Activated CD4-positive, alpha-beta T cell treated with anti-CD3 and anti-CD28 coated beads, Interleukin-2, amount 50 U/mL, for 16 hours (primary cell): ENCODE measurements at regions not wholly inside any gene's neighbourhood (a gene's known extent, or its start where the extent isn't known, plus 50 kb on each side); places are given as distances from the start of the nearest gene placed in this dataset.
A peak's percentile ranks its signal among the peaks of the same experiment; 100 is the strongest.
"Not testable (repeated sequence)": the region's sequence is repeated elsewhere in the genome, so short reads cannot be mapped to it uniquely, and the experiment has no call there.

Source experiments
- DNase-seq: peaks from one replicate; pipeline ENCODE4 v3.0.0-alpha.2; 2020

DNA sequence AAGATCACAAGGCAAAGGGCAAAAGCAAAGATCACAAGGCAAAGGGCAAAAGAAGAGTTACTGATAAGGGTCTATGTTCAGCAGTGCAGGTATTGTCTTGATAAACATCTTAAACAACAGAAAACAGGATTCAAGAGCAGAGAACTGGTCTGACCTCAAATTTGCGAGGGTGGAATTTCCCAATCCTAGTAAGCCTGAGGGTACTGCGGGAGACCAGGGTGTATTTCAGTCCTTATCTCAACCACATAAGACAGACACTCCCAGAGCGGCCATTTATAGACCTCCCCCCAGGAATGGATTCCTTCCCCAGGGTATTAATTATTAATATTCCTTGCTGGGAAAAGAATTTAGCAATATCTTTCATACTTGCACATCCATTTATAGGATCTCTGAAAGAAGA lies 575.3 kb upstream of the MAN1A1 start:
- not testable (repeated sequence) for DNase-seq

- DNase-seq, result no peak
These were observed 573.3 kb upstream of the MAN1A1 start for GRCh38 chr6:119922814-119923213.

GRCh38 chr6:119921491-119922010 lies 572.0 kb upstream of the MAN1A1 start:
- no peak for DNase-seq

GRCh38 chr6:119917186-119917585 lies 567.6 kb upstream of the MAN1A1 start:
- no peak for DNase-seq

DNA sequence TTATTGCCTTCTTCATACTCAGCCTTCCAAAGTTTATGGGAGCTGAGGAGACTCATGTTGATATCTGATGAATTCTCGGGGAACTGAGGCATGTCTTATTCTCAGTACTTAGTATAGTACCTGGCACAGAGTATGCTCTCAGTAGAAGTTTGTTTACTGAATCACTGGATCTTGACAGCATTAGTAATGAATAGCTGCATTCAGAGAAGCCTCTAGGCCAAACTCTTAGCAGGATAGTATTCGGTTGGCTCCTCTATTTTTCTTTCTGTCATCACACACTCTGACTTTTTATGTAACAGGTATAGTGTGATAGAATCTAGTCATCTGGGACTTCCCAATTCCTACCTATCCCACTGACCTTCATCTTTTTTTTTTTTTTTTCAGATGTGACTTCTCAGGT lies 566.4 kb upstream of the MAN1A1 start:
- no peak for DNase-seq

DNA sequence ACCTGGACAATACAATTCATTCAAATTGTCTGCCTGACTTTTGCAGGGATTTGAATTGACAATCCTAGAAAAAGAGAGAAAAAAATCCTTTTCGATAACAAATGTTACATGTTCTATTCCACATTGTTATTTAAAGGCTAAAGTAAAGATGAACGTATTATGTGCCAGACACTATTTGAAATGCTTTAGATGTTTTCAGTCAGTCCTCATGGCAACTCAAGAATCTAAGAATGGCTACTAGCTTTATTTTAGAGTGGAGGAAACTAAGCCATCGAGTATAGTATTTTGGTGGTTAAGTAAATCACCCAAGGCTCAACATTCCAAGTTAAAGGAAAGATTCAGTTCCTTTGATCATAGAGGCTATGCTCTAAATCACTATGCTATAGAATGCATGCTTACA lies 558.6 kb upstream of the MAN1A1 start:
- no peak for DNase-seq

DNA sequence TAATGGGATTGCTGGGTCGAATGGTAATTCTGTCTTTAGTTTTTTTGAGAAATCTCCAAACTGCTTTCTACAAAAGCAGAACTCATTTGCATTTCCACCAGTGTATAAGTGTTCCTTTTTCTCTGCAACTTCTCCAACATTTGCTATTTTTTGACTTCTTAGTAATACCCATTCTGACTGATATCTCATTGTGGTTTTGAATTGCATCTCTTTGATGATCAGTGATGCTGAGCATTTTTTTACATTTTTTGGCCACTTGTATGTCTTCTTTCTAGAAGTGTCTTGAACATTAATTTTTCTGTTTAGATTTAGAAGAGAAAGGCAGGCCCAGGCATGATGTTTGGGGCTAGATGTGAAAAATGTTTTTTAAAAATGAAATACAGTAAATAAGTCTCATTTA lies 553.1 kb upstream of the MAN1A1 start:
- no peak for DNase-seq

DNA sequence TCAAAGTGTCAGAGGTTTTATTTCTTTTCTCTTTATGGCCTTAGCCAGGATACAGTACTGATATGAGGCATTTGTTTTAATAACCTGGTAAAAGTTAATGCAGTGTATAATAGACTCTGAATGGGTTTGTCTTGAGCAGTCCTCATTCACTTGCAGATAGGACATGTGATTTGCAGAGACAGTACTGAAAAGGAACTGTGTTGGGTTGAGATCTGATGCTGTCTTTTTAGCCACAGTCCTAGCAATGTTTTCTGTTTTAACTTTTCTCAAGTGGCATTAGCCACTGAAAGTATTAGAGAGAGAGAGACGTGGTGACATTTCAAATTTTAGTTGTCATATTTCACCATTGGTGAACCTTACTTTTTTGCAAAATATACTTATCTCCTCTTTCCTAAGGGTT lies 547.2 kb upstream of the MAN1A1 start:
- DNase-seq, result no peak

- no peak for DNase-seq
These were observed 546.1 kb upstream of the MAN1A1 start for GRCh38 chr6:119895626-119896025.

DNA sequence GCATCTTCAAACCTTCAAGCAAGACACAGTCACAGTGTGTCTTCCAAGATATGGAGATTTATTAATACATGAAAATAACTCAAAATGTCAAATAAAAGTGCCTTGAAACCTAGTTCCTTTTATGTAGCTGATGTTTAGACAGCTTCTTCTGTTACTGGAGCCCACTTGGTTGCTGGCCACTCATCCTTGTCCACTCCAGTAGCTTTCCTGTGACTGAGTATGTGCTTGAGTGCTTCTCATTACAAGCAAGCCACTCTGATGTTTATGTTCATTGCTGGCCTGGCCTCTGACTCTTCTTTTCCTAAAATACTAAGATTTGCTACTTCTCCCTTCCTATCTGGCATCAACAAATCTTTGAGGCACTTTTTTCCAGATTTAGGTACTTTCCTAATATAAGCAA lies 545.2 kb upstream of the MAN1A1 start:
- no peak for DNase-seq

- DNase-seq, result no peak
These were observed 542.1 kb upstream of the MAN1A1 start for GRCh38 chr6:119891644-119892043.

DNA sequence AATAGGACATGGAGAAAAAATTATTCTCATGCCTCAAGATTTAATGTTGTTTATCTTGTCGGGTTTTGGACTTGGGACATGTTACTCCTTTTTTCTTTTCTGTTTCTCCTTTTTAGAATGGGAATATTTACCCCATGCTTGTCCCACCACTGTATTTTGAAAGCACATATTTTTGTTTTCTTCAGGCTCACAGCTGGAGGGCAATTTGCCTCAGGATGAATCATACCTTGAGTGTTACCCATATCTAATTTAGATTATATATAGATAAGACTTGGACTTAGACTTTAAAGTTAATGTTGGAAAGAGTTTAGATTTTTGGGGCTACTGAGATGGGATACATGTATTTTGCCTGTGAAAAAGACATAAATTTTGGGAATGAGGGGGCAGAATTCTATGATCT lies 541.6 kb upstream of the MAN1A1 start:
- no peak for DNase-seq

- DNase-seq, result no peak
These were observed 540.9 kb upstream of the MAN1A1 start for GRCh38 chr6:119890470-119890869.

GRCh38 chr6:119887666-119888065 lies 538.1 kb upstream of the MAN1A1 start:
- no peak for DNase-seq

DNA sequence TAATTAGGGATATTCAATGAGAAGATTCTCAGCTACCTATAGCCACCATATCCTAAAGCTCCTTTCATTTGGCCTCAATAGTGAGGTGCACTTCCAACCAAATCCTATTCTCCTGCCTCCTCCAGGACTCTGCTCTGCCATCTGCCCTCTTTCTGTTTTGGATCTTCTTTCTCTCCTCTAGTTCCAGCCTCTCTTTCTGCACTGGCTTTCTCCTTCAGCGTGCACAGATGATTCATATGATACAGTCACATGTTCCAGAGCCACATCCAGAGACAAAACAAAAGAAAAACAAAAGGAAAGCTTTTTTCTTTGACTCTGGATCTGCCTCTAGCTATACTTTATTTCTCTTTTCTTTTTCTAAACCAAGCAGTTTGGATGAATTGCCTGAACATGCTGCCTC lies 531.9 kb upstream of the MAN1A1 start:
- DNase-seq, result no peak

DNA sequence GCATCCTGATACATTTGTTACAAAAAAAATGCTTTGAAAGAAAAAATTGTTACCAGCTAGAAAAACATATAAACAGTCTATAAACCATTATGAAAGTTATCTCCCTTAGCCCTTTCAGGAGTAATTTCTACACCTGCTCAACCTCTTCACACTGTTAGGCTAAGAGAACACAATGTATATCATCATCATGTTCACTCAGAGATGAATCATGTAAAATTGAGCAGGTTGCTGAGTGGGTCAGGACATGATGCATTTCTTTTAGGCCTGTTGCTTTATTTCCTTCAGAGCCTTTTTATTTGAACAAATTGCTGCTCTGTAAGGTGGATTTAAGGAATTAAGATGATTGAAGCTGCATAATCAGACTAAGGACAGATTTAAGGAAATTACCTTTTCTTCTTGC lies 531.3 kb upstream of the MAN1A1 start:
- DNase-seq, result no peak

DNA sequence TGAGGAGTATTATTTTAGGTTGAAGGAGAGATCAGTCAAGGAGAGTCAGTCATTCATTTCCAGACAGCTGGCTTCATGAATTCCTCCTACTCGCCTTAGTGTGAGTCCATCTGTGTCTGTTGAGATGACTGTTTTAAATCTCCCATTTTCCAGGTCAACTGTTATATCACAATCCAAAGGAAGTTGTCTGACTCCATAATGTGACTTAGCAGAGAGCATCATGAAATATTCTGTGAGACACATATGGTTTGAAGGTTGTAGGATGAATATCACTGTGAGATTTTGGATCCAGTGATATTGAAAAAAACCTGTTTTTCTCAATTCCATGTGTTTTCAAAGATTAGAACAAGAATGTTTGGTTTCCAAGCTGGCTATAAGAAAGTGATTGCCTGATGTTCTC lies 530.2 kb upstream of the MAN1A1 start:
- no peak for DNase-seq

- DNase-seq, result no peak
These were observed 524.8 kb upstream of the MAN1A1 start for GRCh38 chr6:119874381-119874780.

- DNase-seq, result no peak
These were observed 523.5 kb upstream of the MAN1A1 start for GRCh38 chr6:119873107-119873506.

GRCh38 chr6:119871520-119871919 lies 522.0 kb upstream of the MAN1A1 start:
- DNase-seq, result no peak

DNA sequence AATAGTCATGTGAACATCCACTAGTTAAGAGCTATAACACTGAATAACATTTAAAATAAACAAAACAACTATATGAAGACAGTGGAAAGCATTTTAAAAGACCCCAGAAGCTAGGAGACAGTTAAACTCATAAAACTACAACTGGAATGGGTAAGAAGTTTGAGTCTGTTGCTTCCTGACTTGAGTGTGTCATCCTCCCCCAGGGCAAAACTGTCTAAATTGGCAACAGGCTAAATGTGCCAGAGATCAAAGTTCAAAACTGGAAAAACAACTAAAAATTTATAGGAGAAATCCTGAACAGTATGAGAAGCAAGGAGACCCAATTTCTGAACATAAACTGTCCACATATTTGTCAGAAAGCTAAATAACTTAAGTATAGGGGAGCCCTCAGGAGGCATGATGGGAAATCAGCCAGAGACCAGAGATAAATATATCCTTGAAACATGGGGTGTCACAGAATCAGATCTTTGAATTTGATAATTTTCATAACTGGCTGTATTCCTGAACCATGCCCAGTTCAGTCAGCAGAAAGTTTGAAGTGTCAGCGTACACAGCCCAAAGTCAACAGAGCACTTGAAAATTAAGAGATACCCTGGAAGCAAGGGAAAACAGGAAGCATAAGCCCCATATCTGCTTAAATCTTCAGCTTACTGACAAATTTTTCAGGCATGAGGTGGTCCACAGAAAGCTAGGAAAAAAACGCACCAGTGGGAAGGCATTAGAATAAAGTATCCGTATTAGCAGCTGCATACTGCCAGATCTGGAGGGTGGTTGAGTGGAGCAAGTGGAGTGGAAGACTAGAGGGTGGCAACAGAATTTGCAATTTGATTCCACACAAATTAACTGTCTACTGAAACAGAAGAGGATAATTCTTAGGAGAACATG lies 516.1 kb upstream of the MAN1A1 start:
- DNase-seq, result no peak

DNA sequence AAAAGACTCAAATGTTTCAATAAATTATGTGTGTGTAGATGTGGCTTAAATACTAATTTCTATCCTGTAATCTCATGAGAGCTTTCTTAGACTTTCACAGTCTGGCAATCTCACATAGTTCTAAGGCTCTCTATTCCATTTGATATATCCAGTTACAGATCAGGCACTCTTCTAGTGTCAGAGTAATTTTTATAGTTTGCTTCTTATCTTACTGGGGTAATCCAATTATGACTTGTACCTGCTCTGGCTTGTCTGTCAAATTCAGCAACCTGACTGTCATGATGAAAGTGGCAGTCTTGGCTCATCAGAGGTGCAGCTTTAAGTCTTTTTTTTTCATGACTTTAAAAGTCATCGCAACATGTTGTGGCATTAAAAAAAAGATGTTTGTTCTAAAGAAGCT lies 513.2 kb upstream of the MAN1A1 start:
- DNase-seq, result no peak

GRCh38 chr6:119858901-119859300 lies 509.3 kb upstream of the MAN1A1 start:
- DNase-seq, result no peak

DNA sequence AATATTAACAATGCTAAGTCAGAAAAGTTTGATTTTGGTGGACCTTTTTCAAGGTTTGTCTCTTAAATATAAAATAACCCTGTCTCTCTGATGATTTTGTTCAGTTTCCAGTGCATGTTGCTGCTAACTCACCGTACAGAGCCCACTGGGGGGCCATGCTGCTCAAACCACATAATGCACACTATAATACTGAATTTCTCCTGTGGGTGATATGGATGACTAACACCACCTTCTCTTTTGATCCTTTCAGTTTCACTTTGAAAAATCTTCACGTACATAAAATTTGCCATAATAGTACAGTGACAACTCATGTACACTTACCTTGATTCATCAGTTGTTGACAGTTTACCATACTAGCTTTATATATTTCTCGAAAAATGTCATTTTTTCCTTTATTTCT lies 506.6 kb upstream of the MAN1A1 start:
- peak; percentile 41 for DNase-seq

DNA sequence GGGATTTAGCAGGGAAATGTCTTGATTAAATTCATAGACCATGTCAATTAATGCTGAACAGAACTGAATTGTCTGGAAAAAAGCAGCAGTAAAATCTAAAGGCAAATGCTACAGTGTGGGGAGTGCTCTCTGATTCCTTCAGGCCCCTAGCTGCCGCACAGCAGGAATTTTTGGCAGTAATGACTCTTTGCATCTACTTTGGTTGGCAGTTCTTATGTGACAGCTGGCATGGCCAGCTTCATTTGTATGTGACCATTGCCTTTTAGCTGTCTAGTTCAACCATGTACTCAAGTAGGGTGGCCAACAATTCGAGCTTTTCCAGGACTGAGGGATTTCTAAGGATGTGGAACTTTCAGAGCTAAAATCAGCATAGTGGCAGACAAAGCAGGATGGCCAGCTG lies 499.1 kb upstream of the MAN1A1 start:
- no peak for DNase-seq
